Vagina (tissue), 2 donors: ENCODE measurements at regions not wholly inside any gene's neighbourhood (a gene's known extent, or its start where the extent isn't known, plus 50 kb on each side); places are given as distances from the start of the nearest gene placed in this dataset.

ENCODE experiments used
- DNase-seq, 2 donors: peaks; one replicate each; pipeline ENCODE4 v3.0.0-alpha.2; 2017; ENCODE audit errors: extremely low spot score in 2 of 2
- H3K27ac ChIP-seq: fragments of 200-600 bp; sonication (generic); one replicate; pipeline ENCODE4 v1.5.1; 2019
- H3K27me3 ChIP-seq: fragments of 200-600 bp; sonication (generic); one replicate; pipeline ENCODE4 v1.5.1; 2019
- H3K36me3 ChIP-seq, 2 donors: fragments of 200-600 bp; sonication (generic); one replicate each; pipeline ENCODE4 v1.5.1; 2017 to 2019
- H3K4me1 ChIP-seq: fragments of 200-600 bp; sonication (generic); one replicate; pipeline ENCODE4 v1.5.1; 2019
- H3K4me3 ChIP-seq, 2 donors: fragments of 200-600 bp; sonication (generic); 1 replicate in 1 of 2; 2 replicates in 1 of 2; pipeline ENCODE4 v1.5.1; 2016 to 2019
- H3K9me3 ChIP-seq: fragments of 200-600 bp; sonication (generic); one replicate; pipeline ENCODE4 v1.5.1; 2019
- CTCF ChIP-seq, 3 experiments: fragments of 450-650 bp in 2 of 3; fragments of 200-600 bp in 1 of 3; sonication (generic) in 1 of 3; IDR thresholded peaks; one replicate each; pipeline ENCODE4 v1.5.1; 2017 to 2019; ENCODE audit warnings: antibody characterized with exemption in 3 of 3, mild to moderate bottlenecking in 2 of 3, moderate library complexity in 2 of 3
- POLR2A ChIP-seq, 2 donors: fragments of 450-650 bp; IDR thresholded peaks; one replicate each; pipeline ENCODE4 v1.6.1; 2017; ENCODE audit warnings: antibody characterized with exemption in 2 of 2, mild to moderate bottlenecking in 2 of 2, moderate library complexity in 2 of 2
- POLR2AphosphoS5 ChIP-seq, 2 donors: sonication (generic); formaldehyde crosslinking; IDR thresholded peaks; one replicate each; pipeline ENCODE4 v1.9.0; 2017; ENCODE audit warnings: antibody characterized with exemption in 2 of 2, mild to moderate bottlenecking in 2 of 2, low read depth in 1 of 2; ENCODE audit not compliant: insufficient read depth in 1 of 2
- intact Hi-C: fragments of 100-400 bp; cut with DNase I; formaldehyde crosslinking; loops from one replicate; pipeline ENCODE4 v1.15.1; 2023

DNA sequence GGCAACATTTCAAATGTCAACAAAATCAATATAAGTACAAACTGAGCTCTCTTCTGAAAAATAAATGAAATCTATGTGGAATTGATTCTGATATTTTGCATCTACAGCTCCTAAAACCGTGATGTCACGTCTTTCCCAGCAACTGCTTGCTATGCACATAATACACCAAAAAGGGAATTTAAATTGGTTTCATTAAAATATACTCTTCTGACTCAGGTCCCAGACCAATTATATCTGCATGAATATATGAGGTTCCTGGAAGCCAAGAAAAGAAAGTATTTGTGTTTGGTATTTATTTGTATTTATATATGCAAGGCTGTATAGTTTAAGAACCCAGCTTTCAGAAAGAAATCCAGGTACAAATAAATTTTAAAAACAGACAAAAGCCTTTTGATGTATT lies 1282.5 kb downstream of the SUCLG1 start:
- TF ChIP-seq CTCF (IDR thresholded peaks at IDR 0.05) (no peak), POLR2A (IDR thresholded peaks at IDR 0.05) (no peak), POLR2AphosphoS5 (IDR thresholded peaks at IDR 0.05; ENCODE audit: insufficient read depth in 1 of 2, low read depth in 1 of 2) (no peak)
- DNase-seq, result no peak
- H3K36me3 ChIP-seq, result no peaks in the 10 kb centered on the region
- H3K27me3 ChIP-seq, result no peaks in the 10 kb centered on the region
- no peaks in the 10 kb centered on the region for H3K4me1 ChIP-seq
- intact Hi-C loops, result no loop called here
- no peak overlapping the region for H3K4me3 ChIP-seq
- no peak overlapping the region for H3K27ac ChIP-seq
- no peaks in the 10 kb centered on the region for H3K9me3 ChIP-seq

- Histone ChIP-seq H3K27ac (no peak overlapping the region), H3K36me3 (no peaks in the 10 kb centered on the region), H3K9me3 (no peaks in the 10 kb centered on the region), H3K4me1 (no peaks in the 10 kb centered on the region), H3K27me3 (no peaks in the 10 kb centered on the region), H3K4me3 (no peak overlapping the region)
- intact Hi-C loops, result no loop called here
- no peak for DNase-seq
- TF ChIP-seq POLR2AphosphoS5 (IDR thresholded peaks at IDR 0.05; ENCODE audit: insufficient read depth in 1 of 2, low read depth in 1 of 2) (no peak), POLR2A (IDR thresholded peaks at IDR 0.05) (no peak), CTCF (IDR thresholded peaks at IDR 0.05) (no peak)
These were observed 1286.2 kb downstream of the SUCLG1 start for GRCh38 chr2:83172841-83173240.

GRCh38 chr2:83168377-83168776 lies 1290.7 kb downstream of the SUCLG1 start:
- H3K4me1 ChIP-seq, result no peaks in the 10 kb centered on the region
- H3K27me3 ChIP-seq, result no peaks in the 10 kb centered on the region
- no peak overlapping the region for H3K27ac ChIP-seq
- no peaks in the 10 kb centered on the region for H3K36me3 ChIP-seq
- no peak overlapping the region for H3K4me3 ChIP-seq
- TF ChIP-seq CTCF (IDR thresholded peaks at IDR 0.05) (no peak), POLR2AphosphoS5 (IDR thresholded peaks at IDR 0.05; ENCODE audit: insufficient read depth in 1 of 2, low read depth in 1 of 2) (no peak), POLR2A (IDR thresholded peaks at IDR 0.05) (no peak)
- H3K9me3 ChIP-seq, result no peaks in the 10 kb centered on the region
- intact Hi-C loops, result no loop called here
- no peak for DNase-seq

DNA sequence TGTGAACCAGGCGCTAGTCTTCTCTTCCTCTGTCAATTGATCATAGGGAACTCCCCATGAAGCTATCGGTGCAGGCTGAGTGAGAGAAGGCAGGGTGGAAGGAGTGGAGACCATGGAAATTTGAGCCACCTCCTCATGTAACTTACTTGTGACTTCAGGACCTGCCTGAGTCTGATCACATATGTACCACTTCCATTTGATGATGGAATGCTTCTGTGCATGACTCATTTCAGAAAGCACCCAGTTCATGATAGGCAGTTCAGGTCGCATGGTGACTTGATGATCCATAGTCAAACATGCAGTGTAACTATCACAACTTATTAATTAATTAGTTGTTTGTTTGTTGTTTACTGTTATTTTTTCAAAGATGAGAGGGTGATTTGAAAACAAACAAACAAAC lies 1296.7 kb downstream of the SUCLG1 start:
- no peak overlapping the region for H3K4me3 ChIP-seq
- H3K9me3 ChIP-seq, result no peaks in the 10 kb centered on the region
- no peaks in the 10 kb centered on the region for H3K4me1 ChIP-seq
- DNase-seq, result no peak
- no peaks in the 10 kb centered on the region for H3K36me3 ChIP-seq
- no peak overlapping the region for H3K27ac ChIP-seq
- intact Hi-C loops, result no loop called here
- H3K27me3 ChIP-seq, result no peaks in the 10 kb centered on the region
- TF ChIP-seq POLR2A (IDR thresholded peaks at IDR 0.05), result no peak
- TF ChIP-seq CTCF (IDR thresholded peaks at IDR 0.05), result no peak
- no peak for TF ChIP-seq POLR2AphosphoS5 (IDR thresholded peaks at IDR 0.05; ENCODE audit: insufficient read depth in 1 of 2, low read depth in 1 of 2)

DNA sequence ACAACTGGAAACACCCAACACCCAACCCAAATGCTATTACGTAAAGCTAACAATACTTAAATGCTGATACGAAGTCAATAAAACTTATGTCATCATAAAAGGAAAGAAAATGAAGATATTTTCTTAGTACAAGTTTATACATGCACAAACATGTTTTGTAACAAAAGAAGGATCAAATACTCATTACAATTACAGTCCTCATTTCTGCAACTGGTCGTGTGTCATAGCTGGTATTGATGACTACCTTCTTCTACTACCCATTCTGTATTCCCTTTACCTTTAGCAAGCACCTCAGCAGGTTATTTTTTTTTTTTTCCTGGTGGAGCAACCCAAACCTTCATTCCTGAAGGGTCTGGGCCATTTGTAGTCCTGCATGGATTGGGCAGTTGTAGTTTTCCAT lies 1298.5 kb downstream of the SUCLG1 start:
- intact Hi-C loops, result no loop called here

More for the DNA sequence above, 1298.5 kb downstream of the SUCLG1 start:
- DNase-seq, result no peak
- H3K27me3 ChIP-seq, result no peaks in the 10 kb centered on the region
- no peak overlapping the region for H3K4me3 ChIP-seq
- H3K36me3 ChIP-seq, result no peaks in the 10 kb centered on the region
- no peaks in the 10 kb centered on the region for H3K4me1 ChIP-seq
- H3K9me3 ChIP-seq, result no peaks in the 10 kb centered on the region
- no peak for TF ChIP-seq POLR2A (IDR thresholded peaks at IDR 0.05)
- TF ChIP-seq POLR2AphosphoS5 (IDR thresholded peaks at IDR 0.05; ENCODE audit: insufficient read depth in 1 of 2, low read depth in 1 of 2), result no peak
- TF ChIP-seq CTCF (IDR thresholded peaks at IDR 0.05), result no peak
- H3K27ac ChIP-seq, result no peak overlapping the region
